ENCODE measurements at regions not wholly inside any gene's neighbourhood (a gene's known extent, or its start where the extent isn't known, plus 50 kb on each side); places are given as distances from the start of the nearest gene placed in this dataset.

GRCh38 chr16:79997257-79997656 is 396.7 kb upstream of the MAF start:
- TF ChIP-seq POLR2A (IDR thresholded peaks at IDR 0.05; ENCODE audit: low read depth, low read length) (no peak), TAF1 (IDR thresholded peaks at IDR 0.05; ENCODE audit: low read depth, low read length) (no peak), POLR2AphosphoS5 (IDR thresholded peaks at IDR 0.05; ENCODE audit: low read depth, low read length) (no peak)
